SK-N-SH (cell line): ENCODE measurements at regions not wholly inside any gene's neighbourhood (a gene's known extent, or its start where the extent isn't known, plus 50 kb on each side); places are given as distances from the start of the nearest gene placed in this dataset.

Experiments
- CTCF ChIA-PET: fragments of 300-600, 350-600 bp; formaldehyde crosslinking; extraction: SDS; loops from one replicate; lab custom pipeline; 2021; lab: Yijun Ruan, JAX
- POLR2A ChIA-PET: fragments of 350-600 bp; sonication (Branson Sonifier 250); formaldehyde crosslinking; extraction: SDS; loops from one replicate; lab custom pipeline; 2020; ENCODE audit warnings: antibody characterized with exemption, inconsistent platforms; lab: Yijun Ruan, JAX
- DNase-seq: peaks from one replicate; pipeline ENCODE4 v3.0.0; 2012
- H2AFZ ChIP-seq: fragments of 200-600 bp; sonication (generic); 2 replicates; pipeline ENCODE4 v1.8.1; 2016; ENCODE audit warnings: antibody characterized with exemption, mild to moderate bottlenecking, low read depth
- H3F3A ChIP-seq: fragments of 200-600 bp; sonication (generic); replicated peaks from 2 replicates; pipeline ENCODE3; 2016; ENCODE audit warnings: antibody characterized with exemption, mild to moderate bottlenecking; ENCODE audit not compliant: insufficient read depth
- H3K27ac ChIP-seq, 2 experiments: fragments of 200-500 bp in 1 of 2; fragments of 200-600 bp in 1 of 2; sonication (Bioruptor generic) in 1 of 2; sonication (generic), shearing (Covaris generic) in 1 of 2; 2 replicates each; pipeline versions ENCODE4 v1.5.1 to v1.6.1; 2014 to 2016; ENCODE audit warnings: low read depth in 2 of 2, inconsistent platforms in 1 of 2, low read length in 1 of 2, mild to moderate bottlenecking in 1 of 2, mixed read lengths in 1 of 2
- H3K27me3 ChIP-seq: fragments of 200-600 bp; sonication (generic), shearing (Covaris generic); 2 replicates; pipeline ENCODE4 v1.6.1; 2016; ENCODE audit warnings: mixed run types; ENCODE audit not compliant: insufficient read depth
- H3K36me3 ChIP-seq, 2 experiments: fragments of 200-500 bp in 1 of 2; fragments of 200-600 bp in 1 of 2; sonication (Bioruptor generic) in 1 of 2; sonication (generic) in 1 of 2; replicated peaks in 1 of 2; 2 replicates each; pipeline versions ENCODE3 to v1.5.1; 2014 to 2016; ENCODE audit warnings: low read length in 1 of 2, mild to moderate bottlenecking in 1 of 2; ENCODE audit not compliant: insufficient read depth in 2 of 2, control insufficient read depth in 1 of 2
- H3K4me1 ChIP-seq, 2 experiments: fragments of 200-500 bp in 1 of 2; fragments of 200-600 bp in 1 of 2; sonication (Bioruptor generic) in 1 of 2; sonication (generic), shearing (Covaris generic) in 1 of 2; 2 replicates each; pipeline versions ENCODE4 v1.5.1 to v1.6.1; 2014 to 2016; ENCODE audit warnings: low read depth in 1 of 2, low read length in 1 of 2, mixed run types in 1 of 2; ENCODE audit not compliant: insufficient read depth in 2 of 2, control insufficient read depth in 1 of 2
- H3K4me2 ChIP-seq: fragments of 200-600 bp; sonication (generic), shearing (Covaris generic); 2 replicates; pipeline ENCODE4 v1.6.1; 2017; ENCODE audit warnings: mixed run types
- H3K4me3 ChIP-seq, 2 experiments: fragments of 200-500 bp in 1 of 2; fragments of 200-600 bp in 1 of 2; sonication (Bioruptor generic) in 1 of 2; sonication (generic), shearing (Covaris generic) in 1 of 2; 2 replicates each; pipeline versions ENCODE4 v1.5.1 to v1.8.1; 2014 to 2016; ENCODE audit warnings: low read depth in 2 of 2, inconsistent platforms in 1 of 2, low read length in 1 of 2, mild to moderate bottlenecking in 1 of 2, mixed read lengths in 1 of 2, moderate library complexity in 1 of 2
- H3K79me2 ChIP-seq: fragments of 200-600 bp; sonication (generic); 2 replicates; pipeline ENCODE4 v1.8.1; 2017; ENCODE audit warnings: mild to moderate bottlenecking; ENCODE audit not compliant: insufficient read depth
- H3K9ac ChIP-seq: fragments of 200-600 bp; sonication (generic); 2 replicates; pipeline ENCODE4 v1.6.1; 2017; ENCODE audit warnings: mixed run types
- H3K9me2 ChIP-seq: fragments of 200-600 bp; sonication (generic); 2 replicates; pipeline ENCODE4 v1.6.1; 2017; ENCODE audit warnings: mixed run types
- H3K9me3 ChIP-seq: fragments of 200-600 bp; sonication (generic); 2 replicates; pipeline ENCODE4 v1.6.1; 2017; ENCODE audit warnings: mixed run types, mild to moderate bottlenecking, moderate library complexity
- H4K20me1 ChIP-seq: fragments of 200-600 bp; sonication (generic); 2 replicates; pipeline ENCODE4 v1.6.1; 2017; ENCODE audit warnings: mild to moderate bottlenecking, mixed run types; ENCODE audit not compliant: insufficient read depth
- CHD2 ChIP-seq: fragments of 150-350 bp; IDR thresholded peaks from 2 replicates; pipeline ENCODE4 v1.6.1; 2018; ENCODE audit warnings: low read length; ENCODE audit not compliant: partially characterized antibody
- ELF1 ChIP-seq: IDR thresholded peaks from 2 replicates; pipeline ENCODE4 v1.4.0; 2012
- FOXJ3 ChIP-seq: sonication (generic); formaldehyde crosslinking; IDR thresholded peaks from 2 replicates; pipeline ENCODE4 v1.5.1; 2020; ENCODE audit warnings: mild to moderate bottlenecking, missing genetic modification reagents
- GABPA ChIP-seq: IDR thresholded peaks from 2 replicates; pipeline ENCODE4 v1.4.0; 2012; ENCODE audit warnings: low read depth, mild to moderate bottlenecking
- IRF3 ChIP-seq: fragments of 150-350 bp; IDR thresholded peaks from 2 replicates; pipeline ENCODE4 v1.6.1; 2016; ENCODE audit warnings: mild to moderate bottlenecking, low read depth, low read length
- JUND ChIP-seq: IDR thresholded peaks from 2 replicates; pipeline ENCODE4 v1.4.0; 2012
- MAX ChIP-seq: IDR thresholded peaks from 2 replicates; pipeline ENCODE4 v1.4.0; 2012; ENCODE audit warnings: low read depth
- NFIC ChIP-seq: IDR thresholded peaks from 2 replicates; pipeline ENCODE4 v1.4.0; 2012; ENCODE audit warnings: borderline replicate concordance
- NRF1 ChIP-seq: IDR thresholded peaks from 2 replicates; pipeline ENCODE4 v1.6.1; 2012; ENCODE audit warnings: low read depth, mild to moderate bottlenecking, low read length
- PBX3 ChIP-seq: IDR thresholded peaks from 2 replicates; pipeline ENCODE4; 2012
- POLR2AphosphoS5 ChIP-seq: IDR thresholded peaks from 2 replicates; pipeline ENCODE4 v1.6.1; 2012; ENCODE audit warnings: low read depth, low read length
- RCOR1 ChIP-seq: fragments of 150-350 bp; IDR thresholded peaks from 2 replicates; pipeline ENCODE4 v1.6.1; 2017; ENCODE audit warnings: antibody characterized with exemption, low read length
- RFX5 ChIP-seq: IDR thresholded peaks from 2 replicates; pipeline ENCODE4 v1.6.1; 2012; ENCODE audit warnings: mild to moderate bottlenecking, improper control_type of control experiment, low read length
- SMC3 ChIP-seq: IDR thresholded peaks from 2 replicates; pipeline ENCODE4 v1.6.1; 2012; ENCODE audit warnings: low read depth, low read length, improper control_type of control experiment
- USF1 ChIP-seq: IDR thresholded peaks from 2 replicates; pipeline ENCODE4 v1.4.0; 2012; ENCODE audit warnings: low read depth, borderline replicate concordance
- WGBS: methylation state at CpG from one replicate; pipeline ENCODE4 v1.1.6; 2017; ENCODE audit warnings: low lambda C conversion rate; 5-methylcytosine and 5-hydroxymethylcytosine counted together
- TF ChIP-seq, protein P1 (sequence below): fragments of 150-350 bp; IDR thresholded peaks from 2 replicates; pipeline ENCODE4 v1.6.1; 2017; ENCODE audit warnings: antibody characterized with exemption, low read length, low read depth, borderline replicate concordance
- TF ChIP-seq, protein P2 (sequence below): IDR thresholded peaks from 2 replicates; pipeline ENCODE4 v1.6.1; 2012; ENCODE audit warnings: mild to moderate bottlenecking, low read depth, low read length, moderate library complexity
- TF ChIP-seq, protein P3 (sequence below): fragments of 200-600 bp; sonication (generic); IDR thresholded peaks from 2 replicates; pipeline ENCODE4 v1.6.1; 2017; ENCODE audit warnings: antibody characterized with exemption, mild to moderate bottlenecking, moderate library complexity

GRCh38 chr12:41701943-41702601, 442.6 kb downstream of the GXYLT1 start:
- CTCF ChIA-PET = interaction anchor here (1.0 kb wide), 1 partner anchor 16 kb away, joined by 3 read pairs; no protein-coding TSS in a partner anchor
- H3K9ac ChIP-seq = no peak overlapping the region
- H4K20me1 ChIP-seq = no peaks in the 10 kb centered on the region
- H3K79me2 ChIP-seq = no peaks in the 10 kb centered on the region
- no peaks in the 10 kb centered on the region for H3K36me3 ChIP-seq
- H3K4me2 ChIP-seq = no peak overlapping the region
- no peak for TF ChIP-seq SMC3
- TF ChIP-seq IRF3 = no peak
- TF ChIP-seq CHD2 = no peak
- no peak for TF ChIP-seq USF1
- no peak for TF ChIP-seq JUND
- no peak for TF ChIP-seq POLR2AphosphoS5
- no peak for TF ChIP-seq NRF1
- H3K4me1 ChIP-seq = no peaks in the 10 kb centered on the region; a peak in 2 of 4 replicates
- no peaks in the 10 kb centered on the region for H3K9me2 ChIP-seq
- H2AFZ ChIP-seq = no peak overlapping the region
- no peaks in the 10 kb centered on the region for H3F3A ChIP-seq
- DNase-seq = no peak
- no peaks in the 10 kb centered on the region for H3K9me3 ChIP-seq
- POLR2A ChIA-PET = no interaction called here
- no peaks in the 10 kb centered on the region for H3K27me3 ChIP-seq
- H3K4me3 ChIP-seq = no peak overlapping the region
- 38% methylated on average over 2 of the region's 2 CpGs for WGBS
- H3K27ac ChIP-seq = no peak overlapping the region; a peak in 1 of 4 replicates

DNA sequence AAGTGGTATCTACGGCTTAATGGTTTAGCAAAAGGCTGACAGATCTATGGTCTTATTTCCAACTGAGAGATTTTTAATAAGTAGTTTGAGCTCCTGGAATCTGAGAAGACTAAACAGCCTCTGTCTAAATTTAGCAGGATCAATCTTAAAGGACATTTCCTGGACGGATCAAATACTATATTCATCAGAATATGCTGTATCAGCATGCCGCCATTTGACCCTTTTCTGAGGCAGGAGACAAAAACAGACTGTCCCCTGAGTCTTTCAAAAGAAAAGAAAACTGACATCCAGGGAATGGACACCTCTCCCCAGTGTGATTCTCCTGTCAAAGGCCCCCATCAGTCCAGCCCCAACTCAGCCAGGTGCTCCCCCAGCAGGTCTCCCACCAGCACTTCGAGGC, 443.7 kb downstream of the GXYLT1 start:
- CTCF ChIA-PET = no interaction called here
- TF ChIP-seq RCOR1 (no peak), GABPA (no peak), MAX (no peak), NRF1 (no peak), NFIC (no peak), FOXJ3 (no peak), POLR2AphosphoS5 (no peak), ELF1 (no peak), RFX5 (no peak), PBX3 (no peak)
- TF ChIP-seq, protein P1, sequence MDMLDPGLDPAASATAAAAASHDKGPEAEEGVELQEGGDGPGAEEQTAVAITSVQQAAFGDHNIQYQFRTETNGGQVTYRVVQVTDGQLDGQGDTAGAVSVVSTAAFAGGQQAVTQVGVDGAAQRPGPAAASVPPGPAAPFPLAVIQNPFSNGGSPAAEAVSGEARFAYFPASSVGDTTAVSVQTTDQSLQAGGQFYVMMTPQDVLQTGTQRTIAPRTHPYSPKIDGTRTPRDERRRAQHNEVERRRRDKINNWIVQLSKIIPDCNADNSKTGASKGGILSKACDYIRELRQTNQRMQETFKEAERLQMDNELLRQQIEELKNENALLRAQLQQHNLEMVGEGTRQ = no peak
- TF ChIP-seq, protein P2, sequence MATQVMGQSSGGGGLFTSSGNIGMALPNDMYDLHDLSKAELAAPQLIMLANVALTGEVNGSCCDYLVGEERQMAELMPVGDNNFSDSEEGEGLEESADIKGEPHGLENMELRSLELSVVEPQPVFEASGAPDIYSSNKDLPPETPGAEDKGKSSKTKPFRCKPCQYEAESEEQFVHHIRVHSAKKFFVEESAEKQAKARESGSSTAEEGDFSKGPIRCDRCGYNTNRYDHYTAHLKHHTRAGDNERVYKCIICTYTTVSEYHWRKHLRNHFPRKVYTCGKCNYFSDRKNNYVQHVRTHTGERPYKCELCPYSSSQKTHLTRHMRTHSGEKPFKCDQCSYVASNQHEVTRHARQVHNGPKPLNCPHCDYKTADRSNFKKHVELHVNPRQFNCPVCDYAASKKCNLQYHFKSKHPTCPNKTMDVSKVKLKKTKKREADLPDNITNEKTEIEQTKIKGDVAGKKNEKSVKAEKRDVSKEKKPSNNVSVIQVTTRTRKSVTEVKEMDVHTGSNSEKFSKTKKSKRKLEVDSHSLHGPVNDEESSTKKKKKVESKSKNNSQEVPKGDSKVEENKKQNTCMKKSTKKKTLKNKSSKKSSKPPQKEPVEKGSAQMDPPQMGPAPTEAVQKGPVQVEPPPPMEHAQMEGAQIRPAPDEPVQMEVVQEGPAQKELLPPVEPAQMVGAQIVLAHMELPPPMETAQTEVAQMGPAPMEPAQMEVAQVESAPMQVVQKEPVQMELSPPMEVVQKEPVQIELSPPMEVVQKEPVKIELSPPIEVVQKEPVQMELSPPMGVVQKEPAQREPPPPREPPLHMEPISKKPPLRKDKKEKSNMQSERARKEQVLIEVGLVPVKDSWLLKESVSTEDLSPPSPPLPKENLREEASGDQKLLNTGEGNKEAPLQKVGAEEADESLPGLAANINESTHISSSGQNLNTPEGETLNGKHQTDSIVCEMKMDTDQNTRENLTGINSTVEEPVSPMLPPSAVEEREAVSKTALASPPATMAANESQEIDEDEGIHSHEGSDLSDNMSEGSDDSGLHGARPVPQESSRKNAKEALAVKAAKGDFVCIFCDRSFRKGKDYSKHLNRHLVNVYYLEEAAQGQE = no peak
- TF ChIP-seq, protein P3, sequence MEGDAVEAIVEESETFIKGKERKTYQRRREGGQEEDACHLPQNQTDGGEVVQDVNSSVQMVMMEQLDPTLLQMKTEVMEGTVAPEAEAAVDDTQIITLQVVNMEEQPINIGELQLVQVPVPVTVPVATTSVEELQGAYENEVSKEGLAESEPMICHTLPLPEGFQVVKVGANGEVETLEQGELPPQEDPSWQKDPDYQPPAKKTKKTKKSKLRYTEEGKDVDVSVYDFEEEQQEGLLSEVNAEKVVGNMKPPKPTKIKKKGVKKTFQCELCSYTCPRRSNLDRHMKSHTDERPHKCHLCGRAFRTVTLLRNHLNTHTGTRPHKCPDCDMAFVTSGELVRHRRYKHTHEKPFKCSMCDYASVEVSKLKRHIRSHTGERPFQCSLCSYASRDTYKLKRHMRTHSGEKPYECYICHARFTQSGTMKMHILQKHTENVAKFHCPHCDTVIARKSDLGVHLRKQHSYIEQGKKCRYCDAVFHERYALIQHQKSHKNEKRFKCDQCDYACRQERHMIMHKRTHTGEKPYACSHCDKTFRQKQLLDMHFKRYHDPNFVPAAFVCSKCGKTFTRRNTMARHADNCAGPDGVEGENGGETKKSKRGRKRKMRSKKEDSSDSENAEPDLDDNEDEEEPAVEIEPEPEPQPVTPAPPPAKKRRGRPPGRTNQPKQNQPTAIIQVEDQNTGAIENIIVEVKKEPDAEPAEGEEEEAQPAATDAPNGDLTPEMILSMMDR = no peak

More for the DNA sequence above, 443.7 kb downstream of the GXYLT1 start:
- H3K9ac ChIP-seq = no peak overlapping the region
- H3K4me2 ChIP-seq = no peak overlapping the region
- WGBS = 34% methylated on average over 4 of the region's 4 CpGs
- no peak for DNase-seq
- POLR2A ChIA-PET = no interaction called here
- no peak overlapping the region for H3K4me3 ChIP-seq
- H3K4me1 ChIP-seq = no peaks in the 10 kb centered on the region; a peak in 2 of 4 replicates
- H4K20me1 ChIP-seq = no peaks in the 10 kb centered on the region
- H3K9me3 ChIP-seq = no peaks in the 10 kb centered on the region
- H3K27me3 ChIP-seq = no peaks in the 10 kb centered on the region
- H3F3A ChIP-seq = no peaks in the 10 kb centered on the region
- H3K27ac ChIP-seq = no peak overlapping the region
- H3K36me3 ChIP-seq = no peaks in the 10 kb centered on the region
- no peaks in the 10 kb centered on the region for H3K79me2 ChIP-seq
- H3K9me2 ChIP-seq = no peaks in the 10 kb centered on the region
- H2AFZ ChIP-seq = no peak overlapping the region
